ENCODE measurements at regions not wholly inside any gene's neighbourhood (a gene's known extent, or its start where the extent isn't known, plus 50 kb on each side); places are given as distances from the start of the nearest gene placed in this dataset.
"Not testable (repeated sequence)": the region's sequence is repeated elsewhere in the genome, so short reads cannot be mapped to it uniquely, and the experiment has no call there.

DNA sequence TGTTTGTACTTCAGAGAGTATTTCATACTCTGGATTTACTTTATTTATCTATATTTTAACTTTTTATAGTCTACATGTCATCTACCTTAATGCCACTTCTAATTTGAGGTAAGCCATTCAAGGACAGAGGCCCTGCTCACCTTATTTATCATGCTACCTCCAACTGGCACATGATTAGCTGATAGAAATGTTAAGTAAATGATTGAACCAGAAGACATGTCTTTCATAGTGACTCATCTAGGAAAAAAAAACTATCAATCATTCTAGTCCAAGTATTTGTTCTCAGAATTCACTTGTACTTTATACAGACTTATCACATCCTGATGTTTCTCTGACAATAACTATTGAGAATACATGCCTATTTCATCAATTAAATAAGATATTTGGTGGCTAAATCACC lies 856.3 kb downstream of the XPNPEP1 start:
- no peak for DNase-seq (ENCODE audit: low read depth)

DNA sequence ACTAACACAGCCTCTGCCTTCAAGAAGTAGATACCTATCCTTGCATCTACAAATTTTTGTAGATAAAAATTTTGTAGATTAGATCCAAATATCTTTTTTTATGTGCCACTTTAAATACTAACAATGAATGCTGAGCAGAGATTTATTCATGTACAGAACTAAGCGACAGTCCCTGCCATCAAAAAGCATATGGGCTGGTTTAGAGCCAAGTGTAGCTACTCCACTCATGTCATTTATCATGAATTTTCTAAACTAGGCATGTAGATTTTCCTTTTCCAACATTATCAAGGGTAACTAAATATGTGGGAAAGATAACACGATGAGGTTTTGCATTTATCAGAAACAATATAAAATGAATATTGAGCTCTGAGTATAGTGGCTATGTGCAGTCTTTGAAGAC lies 857.5 kb downstream of the XPNPEP1 start:
- no peak for DNase-seq (ENCODE audit: low read depth)

DNA sequence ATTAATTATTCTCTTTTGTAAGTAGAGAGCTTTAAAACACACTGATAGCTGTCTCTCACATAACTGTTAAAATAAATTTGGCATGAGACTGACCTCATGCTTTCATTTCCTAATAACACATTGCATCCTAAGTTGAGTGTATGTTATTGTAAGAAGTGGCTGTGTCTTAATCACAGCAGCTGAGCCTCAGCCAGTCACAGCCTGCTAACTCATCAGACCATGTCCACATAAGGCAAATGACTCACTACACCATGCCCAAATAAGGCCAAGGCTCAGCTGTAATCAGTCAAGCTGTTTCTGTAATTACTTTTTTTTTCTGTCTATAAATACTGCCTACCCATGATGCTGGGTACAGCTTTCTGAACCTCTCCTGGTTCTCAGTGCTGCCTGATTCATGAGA lies 860.9 kb downstream of the XPNPEP1 start:
- peak; percentile 32 for DNase-seq (ENCODE audit: low read depth)

GRCh38 chr10:109055243-109055642 lies 868.1 kb downstream of the XPNPEP1 start:
- DNase-seq (ENCODE audit: low read depth): no peak

- no peak for DNase-seq (ENCODE audit: low read depth)
Observed at GRCh38 chr10:109047856-109048255, 875.5 kb downstream of the XPNPEP1 start.

DNA sequence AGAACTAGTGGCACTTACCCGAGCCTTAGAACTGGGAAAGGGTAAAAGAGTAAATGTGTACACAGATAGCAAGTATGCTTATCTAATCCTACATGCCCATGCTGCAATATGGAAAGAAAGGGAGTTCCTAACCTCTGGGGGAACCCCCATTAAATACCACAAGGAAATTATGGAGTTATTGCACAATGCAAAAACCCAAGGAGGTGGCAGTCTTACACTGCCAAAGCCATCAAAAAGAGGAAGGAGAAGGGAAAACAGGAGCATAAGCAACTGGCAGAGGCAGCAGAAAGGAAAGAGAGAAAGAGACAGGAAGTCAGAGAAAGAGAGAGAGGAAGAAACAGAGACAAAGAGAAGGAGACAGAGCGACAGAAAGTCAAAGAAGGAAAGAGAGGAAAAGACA lies 876.9 kb downstream of the XPNPEP1 start:
- DNase-seq (ENCODE audit: low read depth): not testable (repeated sequence)

- no peak for DNase-seq (ENCODE audit: low read depth)
Observed at GRCh38 chr10:109040622-109041021, 882.7 kb downstream of the XPNPEP1 start.

DNA sequence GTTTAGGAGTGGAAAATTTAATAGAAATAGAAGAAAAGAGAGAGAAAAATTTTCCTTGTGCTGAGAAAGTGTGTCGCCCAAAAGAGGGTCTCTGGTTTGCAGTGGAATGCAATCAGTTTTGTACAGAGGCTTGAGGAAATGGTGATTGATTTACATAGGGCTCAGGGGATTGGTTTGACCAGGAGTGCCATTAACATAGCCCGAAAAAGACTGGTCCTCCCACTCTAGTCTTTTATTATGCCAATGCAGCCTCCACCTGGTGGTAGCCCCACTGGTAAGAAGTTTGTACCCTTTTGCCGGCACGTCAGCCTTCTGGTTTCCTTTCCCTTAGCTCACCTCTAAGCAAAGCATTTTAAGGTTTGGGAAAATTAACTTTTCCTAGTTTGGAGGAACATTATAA lies 885.3 kb downstream of the XPNPEP1 start:
- no peak for DNase-seq (ENCODE audit: low read depth)

DNA sequence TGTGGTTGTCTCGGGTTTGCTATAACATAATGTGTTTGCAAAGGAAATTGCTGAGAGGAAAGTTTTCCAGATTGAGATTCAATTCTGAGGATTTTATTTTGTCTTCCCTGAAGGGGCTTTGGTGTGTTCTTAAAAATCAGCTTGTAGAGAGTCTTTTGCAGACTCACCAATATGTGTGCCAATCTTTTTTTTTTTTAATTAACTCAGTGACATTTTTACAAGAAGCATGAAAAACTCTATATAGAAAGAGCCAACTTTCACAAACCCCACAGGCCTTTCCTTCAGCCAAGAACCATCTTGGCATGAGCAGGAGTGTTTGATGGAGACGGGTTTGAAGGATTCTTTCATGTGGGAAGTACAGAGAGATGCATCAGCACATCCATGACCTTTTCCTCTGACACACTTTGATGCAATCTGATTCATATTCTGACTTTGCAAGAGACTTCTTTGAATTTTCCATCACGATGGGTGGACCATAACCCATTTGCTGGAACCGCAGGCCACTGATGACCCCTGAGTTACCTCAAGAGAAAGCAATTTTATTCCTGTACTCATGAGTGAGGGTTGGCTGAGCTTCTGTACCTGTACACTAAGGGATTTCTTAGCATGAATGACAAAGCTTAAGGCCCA lies 892.6 kb downstream of the XPNPEP1 start:
- DNase-seq (ENCODE audit: low read depth): no peak

GRCh38 chr10:109029870-109030269 lies 893.4 kb downstream of the XPNPEP1 start:
- DNase-seq (ENCODE audit: low read depth): no peak

GRCh38 chr10:109027534-109028185 lies 895.7 kb downstream of the XPNPEP1 start:
- no peak for DNase-seq (ENCODE audit: low read depth)

GRCh38 chr10:109025172-109025571 lies 898.1 kb downstream of the XPNPEP1 start:
- no peak for DNase-seq (ENCODE audit: low read depth)

- no peak for DNase-seq (ENCODE audit: low read depth)
Observed at GRCh38 chr10:109022417-109023049, 900.8 kb downstream of the XPNPEP1 start.

DNA sequence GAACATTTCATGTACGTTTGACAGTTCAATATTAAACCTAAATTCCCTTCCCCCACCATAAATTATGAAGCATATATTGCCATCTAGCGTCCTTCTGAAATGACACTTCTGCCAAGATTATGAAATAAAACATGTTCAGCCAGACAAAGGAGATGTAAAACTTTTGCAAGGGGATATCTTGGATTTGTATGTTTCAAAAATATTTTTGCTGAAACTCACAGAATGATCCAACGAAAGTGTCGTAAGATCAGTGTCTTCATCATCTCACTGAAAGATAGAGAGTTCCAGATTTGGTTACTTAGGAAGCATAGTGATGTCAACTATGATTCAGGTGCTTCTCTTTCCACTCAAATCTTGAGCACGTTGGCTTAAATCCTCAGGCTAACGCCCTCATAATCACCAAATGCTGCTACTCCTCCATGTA lies 904.3 kb downstream of the XPNPEP1 start:
- no peak for DNase-seq (ENCODE audit: low read depth)

- no peak for DNase-seq (ENCODE audit: low read depth)
Observed at GRCh38 chr10:109007514-109007913, 915.8 kb downstream of the XPNPEP1 start.

- no peak for DNase-seq (ENCODE audit: low read depth)
Observed at GRCh38 chr10:108990441-108990840, 932.9 kb downstream of the XPNPEP1 start.

DNA sequence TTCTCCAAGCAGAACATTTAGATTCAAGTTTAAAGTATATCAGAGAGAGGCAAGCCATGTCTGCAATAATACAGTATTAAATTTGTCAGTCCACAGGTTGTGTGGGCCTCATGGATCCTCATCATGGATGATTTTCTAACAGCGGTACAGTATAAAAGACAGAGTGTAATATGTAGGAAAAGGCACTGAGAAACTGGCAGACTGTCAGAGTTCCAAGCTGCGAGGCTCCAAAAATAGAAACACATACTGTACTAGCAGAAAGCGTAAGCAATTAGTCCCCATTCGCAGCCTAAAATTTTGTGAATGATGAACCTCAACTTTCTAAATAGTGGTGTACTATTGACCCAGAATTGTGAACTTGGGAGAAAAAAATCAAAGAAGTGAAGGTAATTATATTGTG lies 933.3 kb downstream of the XPNPEP1 start:
- no peak for DNase-seq (ENCODE audit: low read depth)

GRCh38 chr10:108982159-108982558 lies 941.2 kb downstream of the XPNPEP1 start:
- DNase-seq (ENCODE audit: low read depth): no peak

- no peak for DNase-seq (ENCODE audit: low read depth)
Observed at GRCh38 chr10:108980869-108981268, 942.4 kb downstream of the XPNPEP1 start.

- no peak for DNase-seq (ENCODE audit: low read depth)
Observed at GRCh38 chr10:108975459-108976058, 947.8 kb downstream of the XPNPEP1 start.

- peak; percentile 4 for DNase-seq (ENCODE audit: low read depth)
Observed at GRCh38 chr10:108970016-108970415, 953.3 kb downstream of the XPNPEP1 start.

- no peak for DNase-seq (ENCODE audit: low read depth)
Observed at GRCh38 chr10:108966411-108966810, 956.9 kb downstream of the XPNPEP1 start.

- no peak for DNase-seq (ENCODE audit: low read depth)
Observed at GRCh38 chr10:108966005-108966404, 957.3 kb downstream of the XPNPEP1 start.
